ENCODE measurements at regions not wholly inside any gene's neighbourhood (a gene's known extent, or its start where the extent isn't known, plus 50 kb on each side); places are given as distances from the start of the nearest gene placed in this dataset.

DNA sequence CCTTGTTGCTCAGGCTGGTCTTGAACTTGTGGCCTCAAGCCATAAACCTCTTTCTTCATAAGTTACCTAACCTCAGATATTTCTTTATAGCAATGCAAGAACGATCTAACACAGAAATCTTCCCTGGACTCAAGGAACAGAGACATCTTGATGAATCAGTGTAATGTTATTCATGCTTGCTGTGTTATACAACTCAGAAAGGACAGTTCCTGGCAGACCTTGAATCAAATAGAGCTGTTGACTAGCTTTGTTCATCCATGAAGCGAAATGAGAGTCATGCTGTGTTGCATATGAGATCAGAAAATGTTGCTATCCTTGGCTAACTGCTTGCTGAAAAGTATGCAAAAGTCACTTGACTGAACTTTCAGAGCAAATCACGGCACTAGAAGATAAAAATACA, 72.6 kb upstream of the ARHGAP24 start:
- TF ChIP-seq POLR2A (IDR thresholded peaks at IDR 0.05; ENCODE audit: low read depth, low read length) (no peak), TAF1 (IDR thresholded peaks at IDR 0.05; ENCODE audit: low read depth, low read length) (no peak), POLR2AphosphoS5 (IDR thresholded peaks at IDR 0.05; ENCODE audit: low read depth, low read length) (no peak), SPI1 (IDR thresholded peaks at IDR 0.05; ENCODE audit: low read depth, low read length) (no peak)

Measured in GM12891 (cell line).